RWPE2 (cell line): ENCODE measurements at regions not wholly inside any gene's neighbourhood (a gene's known extent, or its start where the extent isn't known, plus 50 kb on each side); places are given as distances from the start of the nearest gene placed in this dataset.

ENCODE experiments used
- ATAC-seq: fragments of 200-7000 bp; cut with Tn5 transposase; 3 replicates; pipeline ENCODE4 v1.9.1; 2021; ENCODE audit warnings: low read depth
- DNase-seq: peaks from one replicate; pipeline ENCODE4 v3.0.0-alpha.2; 2020; ENCODE audit warnings: low spot score
- H3K27ac ChIP-seq: fragments of 450-650 bp; 2 replicates; pipeline ENCODE4 v1.5.1; 2017; ENCODE audit warnings: mild to moderate bottlenecking; ENCODE audit not compliant: poor library complexity, severe bottlenecking
- H3K27me3 ChIP-seq: fragments of 250-450 bp; sonication (Bioruptor Pico); 2 replicates; pipeline ENCODE4 v1.5.1; 2021; ENCODE audit warnings: mild to moderate bottlenecking, moderate library complexity; ENCODE audit not compliant: insufficient read depth, poor library complexity, severe bottlenecking
- H3K36me3 ChIP-seq: fragments of 250-450 bp; sonication (Bioruptor Pico); 2 replicates; pipeline ENCODE4 v1.5.1; 2020; ENCODE audit warnings: low read depth, mild to moderate bottlenecking, moderate library complexity
- H3K4me1 ChIP-seq: fragments of 250-450 bp; sonication (Bioruptor Pico); 2 replicates; pipeline ENCODE4 v1.5.1; 2021; ENCODE audit warnings: mild to moderate bottlenecking, moderate library complexity; ENCODE audit not compliant: insufficient read depth, poor library complexity, severe bottlenecking
- H3K4me3 ChIP-seq: fragments of 250-450 bp; sonication (Bioruptor Pico); 2 replicates; pipeline ENCODE4 v1.5.1; 2021; ENCODE audit warnings: mild to moderate bottlenecking, moderate library complexity; ENCODE audit not compliant: severe bottlenecking
- H3K9me3 ChIP-seq: fragments of 250-450 bp; sonication (Bioruptor Pico); 2 replicates; pipeline ENCODE4 v1.5.1; 2021; ENCODE audit warnings: mild to moderate bottlenecking, moderate library complexity; ENCODE audit not compliant: severe bottlenecking
- TF ChIP-seq, protein P1 (sequence below): fragments of 450-650 bp; IDR thresholded peaks from one replicate; pipeline ENCODE4 v1.5.1; 2017; ENCODE audit warnings: mild to moderate bottlenecking, moderate library complexity; ENCODE audit not compliant: poor library complexity, severe bottlenecking

DNA sequence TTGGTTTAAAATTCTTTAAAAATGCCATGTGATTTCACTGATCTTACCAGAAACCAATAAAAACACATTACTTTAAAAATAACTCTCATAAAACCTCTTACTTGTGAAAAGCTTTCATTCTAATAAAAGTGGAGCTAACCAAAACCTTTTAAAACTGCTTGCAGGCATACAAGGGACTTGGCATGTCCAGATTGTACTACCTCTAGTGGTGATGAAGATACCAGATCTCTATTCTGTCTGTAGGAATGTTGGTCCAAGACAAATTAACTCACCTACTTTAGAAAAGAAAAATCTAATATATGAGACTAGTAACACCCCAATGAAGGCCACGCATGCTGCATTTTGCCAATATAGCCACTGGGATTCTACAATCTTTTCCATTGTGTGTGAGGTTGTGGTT lies 151.0 kb upstream of the SALL1 start:
- Histone ChIP-seq H3K27ac (no peak overlapping the region), H3K9me3 (no peaks in the 10 kb centered on the region), H3K36me3 (no peaks in the 10 kb centered on the region), H3K27me3 (peaks cover 3% of the 10 kb centered on the region), H3K4me3 (no peak overlapping the region), H3K4me1 (no peaks in the 10 kb centered on the region)
- TF ChIP-seq, protein P1, sequence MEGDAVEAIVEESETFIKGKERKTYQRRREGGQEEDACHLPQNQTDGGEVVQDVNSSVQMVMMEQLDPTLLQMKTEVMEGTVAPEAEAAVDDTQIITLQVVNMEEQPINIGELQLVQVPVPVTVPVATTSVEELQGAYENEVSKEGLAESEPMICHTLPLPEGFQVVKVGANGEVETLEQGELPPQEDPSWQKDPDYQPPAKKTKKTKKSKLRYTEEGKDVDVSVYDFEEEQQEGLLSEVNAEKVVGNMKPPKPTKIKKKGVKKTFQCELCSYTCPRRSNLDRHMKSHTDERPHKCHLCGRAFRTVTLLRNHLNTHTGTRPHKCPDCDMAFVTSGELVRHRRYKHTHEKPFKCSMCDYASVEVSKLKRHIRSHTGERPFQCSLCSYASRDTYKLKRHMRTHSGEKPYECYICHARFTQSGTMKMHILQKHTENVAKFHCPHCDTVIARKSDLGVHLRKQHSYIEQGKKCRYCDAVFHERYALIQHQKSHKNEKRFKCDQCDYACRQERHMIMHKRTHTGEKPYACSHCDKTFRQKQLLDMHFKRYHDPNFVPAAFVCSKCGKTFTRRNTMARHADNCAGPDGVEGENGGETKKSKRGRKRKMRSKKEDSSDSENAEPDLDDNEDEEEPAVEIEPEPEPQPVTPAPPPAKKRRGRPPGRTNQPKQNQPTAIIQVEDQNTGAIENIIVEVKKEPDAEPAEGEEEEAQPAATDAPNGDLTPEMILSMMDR: no peak
- DNase-seq: no peak
- ATAC-seq: no peak

DNA sequence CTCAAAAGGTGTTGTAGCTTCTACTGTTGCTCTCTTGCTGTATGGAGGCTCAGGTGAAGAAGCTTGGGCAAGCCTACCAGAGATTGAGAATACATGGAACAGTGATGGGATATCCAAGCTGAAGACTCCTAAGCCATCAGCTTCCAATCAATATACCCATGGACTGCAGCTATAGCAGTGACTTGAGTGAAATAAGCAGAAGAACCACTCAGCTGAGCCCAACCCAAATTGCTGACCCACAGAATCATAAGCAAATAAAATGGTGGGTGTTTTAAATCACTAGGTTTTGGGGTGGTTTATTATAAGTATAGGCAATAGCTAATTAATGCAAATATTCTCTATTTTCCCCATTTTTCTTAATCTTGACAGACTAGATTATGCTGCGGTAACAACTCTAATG lies 147.7 kb upstream of the SALL1 start:
- no peak for ATAC-seq
- DNase-seq: no peak
- Histone ChIP-seq H3K36me3 (no peaks in the 10 kb centered on the region), H3K9me3 (no peaks in the 10 kb centered on the region), H3K27me3 (peaks cover 3% of the 10 kb centered on the region), H3K4me3 (no peak overlapping the region), H3K27ac (no peak overlapping the region), H3K4me1 (no peaks in the 10 kb centered on the region)
- TF ChIP-seq, protein P1: no peak

DNA sequence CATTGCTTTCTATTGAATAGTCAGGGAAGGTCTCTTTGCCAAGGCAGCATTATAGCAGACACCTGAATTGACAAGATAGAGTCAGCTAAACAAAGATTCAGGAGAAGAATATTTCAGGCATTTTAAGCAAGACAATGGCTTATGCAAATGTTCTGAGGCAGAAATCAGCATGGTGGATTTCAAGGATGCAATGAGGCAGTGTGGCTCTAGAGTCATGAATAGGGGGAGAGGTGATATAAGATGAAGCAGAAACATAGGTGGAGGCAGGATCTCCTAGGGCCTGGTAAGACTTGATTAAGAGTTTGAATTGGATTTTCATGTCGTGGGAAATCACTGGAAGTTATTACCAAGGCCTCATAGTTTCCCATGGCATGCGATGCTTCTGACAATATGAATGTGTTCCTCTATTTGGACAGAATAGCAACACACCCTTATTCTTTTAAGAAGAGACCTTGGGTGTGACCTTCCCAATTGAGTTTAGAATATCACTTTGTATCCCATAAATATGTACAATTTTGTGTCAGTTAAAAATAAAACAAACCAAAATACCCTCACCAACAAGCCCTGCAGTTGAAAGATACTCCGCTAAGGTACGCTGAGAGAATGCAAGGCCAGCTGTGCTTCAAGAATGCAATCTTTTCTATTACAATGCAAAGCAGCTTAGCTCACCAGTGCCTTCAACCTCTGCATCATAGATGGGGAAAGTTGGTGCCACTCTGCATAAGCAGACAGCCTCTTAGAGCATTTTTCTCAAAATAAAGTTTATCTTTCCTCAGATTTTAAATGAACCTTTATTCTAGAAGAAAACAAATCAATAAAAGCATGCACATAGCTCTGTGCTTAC lies 139.6 kb upstream of the SALL1 start:
- Histone ChIP-seq H3K4me1 (no peaks in the 10 kb centered on the region), H3K9me3 (no peaks in the 10 kb centered on the region), H3K27ac (no peak overlapping the region), H3K27me3 (peaks cover 4% of the 10 kb centered on the region), H3K4me3 (no peak overlapping the region), H3K36me3 (no peaks in the 10 kb centered on the region)
- DNase-seq (no peak), ATAC-seq (no peak)
- TF ChIP-seq, protein P1: no peak

DNA sequence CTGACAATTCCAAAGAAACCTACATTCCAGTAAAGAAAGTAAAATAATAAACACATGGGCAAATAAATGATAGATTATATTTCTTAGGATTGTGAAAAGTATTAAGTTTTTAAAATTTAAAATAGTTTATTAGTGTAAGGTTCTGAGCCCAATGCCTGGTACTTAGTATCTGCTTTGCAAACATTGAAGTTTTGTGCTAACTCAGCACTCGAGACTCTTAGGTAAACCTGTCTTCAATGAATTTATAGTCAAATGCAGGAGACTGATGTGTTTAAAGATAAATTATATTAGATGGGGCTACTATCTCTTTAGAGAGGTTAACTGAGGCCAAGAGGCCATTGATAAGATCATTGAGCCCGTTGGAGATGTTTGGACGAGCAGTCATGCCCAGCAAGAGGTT lies 138.3 kb upstream of the SALL1 start:
- H3K36me3 ChIP-seq: no peaks in the 10 kb centered on the region
- no peaks in the 10 kb centered on the region for H3K4me1 ChIP-seq
- H3K27ac ChIP-seq: no peak overlapping the region
- ATAC-seq (no peak), DNase-seq (no peak)
- H3K27me3 ChIP-seq: peaks cover 4% of the 10 kb centered on the region
- H3K4me3 ChIP-seq: no peak overlapping the region
- TF ChIP-seq, protein P1: no peak
- H3K9me3 ChIP-seq: no peaks in the 10 kb centered on the region

DNA sequence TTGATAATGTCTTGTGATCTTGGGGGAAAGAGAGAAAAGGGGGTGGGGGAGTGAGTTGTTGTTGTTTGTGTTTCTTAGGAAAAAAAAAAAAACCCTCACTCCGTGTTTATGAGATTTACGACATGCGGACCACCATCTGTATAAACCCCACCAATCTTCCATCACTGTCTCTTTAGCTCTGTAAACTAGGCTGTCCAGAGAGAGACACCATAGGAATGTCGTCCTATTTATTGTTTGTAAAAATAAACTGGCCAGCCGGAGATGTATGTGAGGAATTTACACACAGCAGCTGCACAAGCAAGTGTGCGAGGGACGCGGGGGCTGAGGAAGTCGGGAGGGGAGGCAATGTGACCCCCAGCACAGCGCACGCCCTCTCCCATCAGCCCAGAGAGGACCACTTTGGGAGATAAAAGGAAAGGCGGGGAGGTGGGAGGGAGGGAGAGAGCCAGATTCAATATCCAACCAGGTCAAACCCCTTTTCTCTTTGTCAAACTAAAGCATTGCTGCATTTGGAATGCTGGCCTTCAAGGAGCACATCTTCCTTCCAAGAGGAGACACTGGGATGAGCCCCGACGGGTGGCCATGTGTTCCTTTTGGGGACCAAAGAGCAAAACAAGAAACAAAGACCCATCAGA lies 136.2 kb upstream of the SALL1 start:
- TF ChIP-seq, protein P1: no peak
- no peak for ATAC-seq

More for the DNA sequence above, 136.2 kb upstream of the SALL1 start:
- no peaks in the 10 kb centered on the region for H3K9me3 ChIP-seq
- H3K36me3 ChIP-seq: no peaks in the 10 kb centered on the region
- H3K27ac ChIP-seq: no peak overlapping the region
- DNase-seq: no peak
- no peaks in the 10 kb centered on the region for H3K4me1 ChIP-seq
- no peak overlapping the region for H3K4me3 ChIP-seq
- H3K27me3 ChIP-seq: peaks cover 4% of the 10 kb centered on the region
